ENCODE measurements at regions not wholly inside any gene's neighbourhood (a gene's known extent, or its start where the extent isn't known, plus 50 kb on each side); places are given as distances from the start of the nearest gene placed in this dataset.

DNA sequence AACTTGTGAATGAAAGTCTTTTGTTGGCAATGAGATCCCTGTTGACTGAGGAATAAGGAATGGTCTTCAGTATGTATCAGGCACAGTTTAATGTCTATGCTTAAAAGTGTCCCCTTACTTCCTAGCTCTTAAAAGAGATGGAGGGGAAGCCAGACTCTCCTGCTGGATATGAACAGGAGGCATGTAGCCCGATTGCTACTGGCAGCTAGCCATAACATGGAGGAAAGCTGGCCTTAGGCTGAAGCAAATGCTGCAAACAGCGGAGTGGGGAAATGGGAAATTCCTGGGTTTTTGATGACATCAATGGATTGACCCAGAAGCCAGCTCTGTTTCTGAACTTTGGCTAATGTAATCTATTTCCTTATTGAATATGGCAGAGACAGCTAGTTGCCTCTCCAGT lies 266.1 kb downstream of the SLC4A3 start:
- no peak for DNase-seq (ENCODE audit: low read depth in 2 of 2)

DNA sequence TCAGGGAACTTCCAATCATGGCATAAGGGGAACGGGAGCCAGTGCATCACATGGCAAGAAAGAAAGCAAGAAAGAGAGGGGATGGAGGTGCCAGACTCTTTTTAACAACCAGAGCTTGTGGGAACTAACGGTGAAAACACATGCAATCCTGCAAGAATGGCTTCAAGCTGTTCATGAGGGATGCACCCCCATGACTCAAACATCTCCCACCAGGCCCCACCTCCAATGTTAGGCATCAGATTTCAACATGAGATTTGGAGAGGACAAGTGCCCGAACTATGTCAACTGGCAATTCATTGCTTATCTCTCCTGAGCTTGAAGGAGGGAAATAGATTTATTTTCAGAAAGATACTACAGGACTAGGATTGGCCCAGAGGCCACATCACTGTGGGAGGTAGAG lies 270.0 kb downstream of the SLC4A3 start:
- no peak for DNase-seq (ENCODE audit: low read depth in 2 of 2)

DNA sequence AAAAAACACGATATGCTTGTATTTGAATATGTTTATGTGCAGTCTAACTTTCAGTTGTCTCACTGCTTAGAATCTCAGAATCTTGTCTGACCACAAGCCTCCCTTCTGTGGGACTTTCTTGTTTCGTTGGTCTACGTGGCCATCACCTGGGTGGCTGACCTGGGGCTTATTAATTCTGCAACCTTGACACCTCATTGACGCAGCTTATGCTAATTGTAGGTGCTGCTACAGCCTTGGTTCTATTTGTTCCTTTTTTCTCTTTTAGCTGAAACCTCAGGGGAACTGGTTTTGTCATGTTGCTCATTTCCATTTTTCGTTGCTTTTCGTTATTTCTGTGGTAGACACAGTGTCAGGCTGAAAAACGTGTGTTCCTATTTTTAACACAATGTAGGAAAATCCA lies 273.7 kb downstream of the SLC4A3 start:
- DNase-seq (ENCODE audit: low read depth in 2 of 2): no peak

DNA sequence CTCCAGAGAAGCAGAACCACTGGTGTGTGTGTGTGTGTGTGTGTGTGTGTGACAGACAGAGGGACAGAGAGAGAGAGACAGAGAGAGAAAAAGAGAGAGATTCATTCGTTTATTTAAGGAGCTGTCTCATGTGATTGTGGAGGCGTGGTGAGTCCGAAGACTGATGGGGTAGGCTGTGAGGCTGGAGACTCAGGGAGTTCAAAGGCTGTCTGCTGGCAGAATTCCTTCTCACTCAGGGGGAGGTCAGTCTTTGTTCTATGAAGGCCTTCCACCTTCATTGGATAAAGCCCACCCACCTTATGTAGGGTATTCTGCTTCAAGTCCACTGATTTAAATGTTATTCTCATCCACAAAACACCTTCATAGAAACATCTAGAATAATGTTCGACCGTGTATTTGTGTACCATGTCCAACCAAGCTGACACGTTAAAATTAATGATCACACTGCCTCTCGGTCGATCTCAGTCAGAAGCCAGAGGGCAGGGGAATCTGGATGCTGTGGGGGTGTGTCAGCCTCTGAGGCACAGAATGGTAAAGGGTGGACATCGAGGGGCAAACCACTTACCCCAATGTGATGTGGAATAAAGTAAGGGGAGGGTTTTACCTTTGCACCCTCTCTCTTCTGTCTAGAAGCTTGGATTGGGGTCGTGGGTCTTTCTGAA lies 275.6 kb downstream of the SLC4A3 start:
- DNase-seq (ENCODE audit: low read depth in 2 of 2): no peak

DNA sequence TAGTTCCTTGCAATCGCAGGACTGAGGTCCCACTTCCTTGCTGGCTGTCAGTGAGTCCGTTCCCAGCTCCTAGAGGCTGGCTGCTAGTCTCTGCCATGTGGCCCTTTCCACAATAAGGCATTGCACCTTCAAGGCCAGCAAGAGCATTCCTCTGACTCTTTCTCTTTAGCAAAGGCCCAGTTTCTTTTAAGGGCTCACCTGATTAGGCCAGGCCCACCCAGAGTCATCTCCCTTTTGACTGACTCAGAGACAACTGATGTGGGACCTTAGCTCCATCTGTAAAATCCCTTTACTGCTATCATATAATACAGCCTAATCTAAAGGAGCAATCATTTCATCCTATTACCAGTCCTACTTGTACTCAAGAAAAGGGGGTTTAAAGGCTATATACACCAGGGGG lies 278.2 kb downstream of the SLC4A3 start:
- DNase-seq (ENCODE audit: low read depth in 2 of 2): no peak

DNA sequence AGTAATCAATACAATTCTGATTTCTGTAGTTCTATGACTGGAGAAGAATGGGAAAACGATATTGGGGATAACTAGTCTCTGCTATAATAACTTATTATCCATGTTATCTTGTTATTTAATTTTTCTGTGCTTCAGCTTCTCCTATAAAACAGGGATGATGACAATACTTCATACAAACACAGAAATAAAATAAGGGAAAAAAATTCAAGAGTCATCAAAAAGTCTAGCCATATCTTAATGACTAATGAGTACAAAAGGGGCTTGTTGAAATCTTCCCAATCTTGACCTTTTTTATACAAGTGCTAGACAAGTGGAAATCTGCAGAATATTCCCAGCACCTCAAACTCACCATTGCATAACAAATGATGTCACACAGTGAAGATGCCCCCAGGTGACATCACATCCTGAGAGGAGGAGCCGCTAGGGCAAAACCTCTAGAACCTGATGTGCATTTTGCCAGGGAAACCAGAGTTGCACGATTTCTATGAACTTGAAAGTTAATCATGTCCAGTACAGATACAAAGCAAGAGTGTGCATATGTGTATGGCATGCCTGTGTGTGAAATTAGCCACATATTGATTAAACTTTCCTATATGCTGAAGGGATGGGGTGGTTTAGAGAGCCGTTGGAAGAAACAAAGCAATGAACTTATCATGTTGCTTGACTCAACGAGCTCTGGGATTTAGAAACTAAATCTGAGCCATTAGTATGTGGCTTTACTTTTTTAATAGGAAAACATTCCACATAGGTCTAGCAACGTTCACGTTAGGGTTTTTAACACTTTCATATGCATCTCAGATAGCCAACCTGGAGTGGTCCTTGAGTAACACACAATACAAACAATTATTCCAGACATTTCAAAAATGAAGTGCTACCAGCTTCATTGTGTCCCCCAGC lies 278.9 kb downstream of the SLC4A3 start:
- DNase-seq (ENCODE audit: low read depth in 2 of 2): no peak

DNA sequence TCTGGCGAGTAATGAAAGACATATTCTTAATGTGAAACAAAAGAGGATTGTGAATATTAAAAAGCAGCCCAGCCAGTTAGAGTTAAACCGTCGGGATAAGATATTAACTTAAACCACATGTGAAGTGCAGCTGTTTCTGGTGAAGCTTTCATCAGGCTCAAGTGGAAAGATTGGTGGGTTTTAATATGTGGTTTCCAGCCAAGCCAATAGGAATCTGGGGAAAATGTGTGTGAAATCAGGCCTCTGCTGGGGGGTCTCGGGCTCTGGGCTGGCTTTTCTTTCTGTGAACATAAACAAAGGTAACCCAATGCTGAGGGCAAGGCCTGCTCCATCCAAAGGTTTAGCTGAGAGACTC lies 279.6 kb downstream of the SLC4A3 start:
- no peak for DNase-seq (ENCODE audit: low read depth in 2 of 2)

GRCh38 chr2:219908538-219908937 lies 281.1 kb downstream of the SLC4A3 start:
- DNase-seq (ENCODE audit: low read depth in 2 of 2): no peak

DNA sequence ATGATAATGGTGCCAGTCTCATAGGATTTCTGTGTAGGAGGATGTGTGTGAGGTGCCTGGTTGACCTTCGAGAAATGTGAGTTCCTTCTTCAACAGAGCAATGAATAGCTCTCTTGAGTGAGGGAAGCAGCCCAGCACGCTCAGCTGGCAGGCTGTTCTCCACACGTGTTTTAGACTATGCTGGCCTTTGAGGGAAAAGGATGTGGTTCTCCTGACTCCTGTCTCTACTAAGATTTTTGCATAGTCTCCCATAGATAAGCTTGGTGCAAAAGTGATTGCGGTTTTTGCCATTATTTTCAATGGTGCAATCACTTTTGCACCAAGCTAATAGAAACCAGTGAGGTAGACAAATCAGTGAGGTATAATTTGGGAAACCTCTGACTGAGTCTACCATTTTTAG lies 284.1 kb downstream of the SLC4A3 start:
- DNase-seq (ENCODE audit: low read depth in 2 of 2): no peak

DNA sequence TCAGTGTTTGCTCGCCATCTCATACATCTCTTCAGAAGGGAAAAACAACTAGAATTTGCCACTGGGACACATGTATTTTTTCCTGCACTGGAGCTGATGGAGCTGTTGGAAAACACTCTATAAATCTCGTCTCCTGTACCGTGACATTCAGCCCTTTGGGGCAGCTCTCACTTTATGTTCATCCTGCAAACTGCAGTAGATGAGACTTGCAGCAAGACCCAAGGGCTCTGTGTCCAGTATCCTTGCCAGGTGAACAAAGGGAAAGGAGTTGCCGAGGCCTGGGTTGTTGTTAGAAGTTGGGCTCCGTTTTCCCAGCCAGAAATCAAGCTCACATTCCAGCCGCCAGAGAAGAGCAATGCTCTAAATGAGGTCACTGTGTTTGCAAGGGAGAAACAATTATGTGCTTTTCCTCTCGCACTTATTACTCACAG lies 285.1 kb downstream of the SLC4A3 start:
- DNase-seq (ENCODE audit: low read depth in 2 of 2): no peak

- no peak for DNase-seq (ENCODE audit: low read depth in 2 of 2)
Measured at GRCh38 chr2:219914577-219914976, 287.1 kb downstream of the SLC4A3 start.

DNA sequence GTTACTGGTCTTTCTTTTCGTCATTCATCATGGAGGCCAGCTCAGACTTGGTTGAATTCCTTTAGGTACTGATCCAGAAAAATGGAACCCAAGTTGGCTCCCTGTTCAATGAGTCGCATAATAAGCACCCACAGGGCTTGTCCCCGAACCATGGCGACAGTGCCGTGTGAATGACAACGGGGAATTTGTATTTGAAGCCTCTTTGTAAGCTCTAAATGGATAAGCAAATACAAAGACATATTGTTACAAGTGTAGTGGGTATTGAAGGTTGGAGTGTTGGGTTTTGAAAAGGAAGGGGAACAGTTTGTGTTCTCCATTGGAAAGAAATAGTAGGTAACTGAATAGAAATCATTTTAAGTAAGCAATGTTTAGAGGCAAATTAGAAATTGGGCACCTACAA lies 288.9 kb downstream of the SLC4A3 start:
- no peak for DNase-seq (ENCODE audit: low read depth in 2 of 2)

GRCh38 chr2:219916726-219917440 lies 289.5 kb downstream of the SLC4A3 start:
- no peak for DNase-seq (ENCODE audit: low read depth in 2 of 2)

GRCh38 chr2:219918254-219918653 lies 290.8 kb downstream of the SLC4A3 start:
- no peak for DNase-seq (ENCODE audit: low read depth in 2 of 2)

DNA sequence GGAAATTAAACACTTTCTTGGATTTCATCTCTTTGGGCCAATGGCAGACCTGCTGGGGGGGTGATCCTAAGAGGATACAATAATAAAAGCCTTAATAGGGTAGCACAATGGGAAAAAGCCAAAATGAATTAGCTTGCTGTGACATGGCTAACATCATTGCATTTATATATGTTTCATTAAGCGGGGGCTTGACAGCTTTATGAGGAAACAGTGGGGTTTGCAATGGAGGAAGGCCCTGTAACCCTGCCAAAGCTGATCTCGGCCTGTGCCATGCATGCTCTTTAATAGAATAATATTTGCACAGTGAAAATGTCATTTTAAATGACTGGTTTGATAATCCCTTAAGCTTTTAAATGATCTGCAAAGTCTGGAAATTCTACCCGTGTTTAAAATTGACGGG lies 291.5 kb downstream of the SLC4A3 start:
- DNase-seq (ENCODE audit: low read depth in 2 of 2): no peak

GRCh38 chr2:219919506-219919905 lies 292.1 kb downstream of the SLC4A3 start:
- DNase-seq (ENCODE audit: low read depth in 2 of 2): no peak

- no peak for DNase-seq (ENCODE audit: low read depth in 2 of 2)
Measured at GRCh38 chr2:219929835-219930234, 302.4 kb downstream of the SLC4A3 start.

DNA sequence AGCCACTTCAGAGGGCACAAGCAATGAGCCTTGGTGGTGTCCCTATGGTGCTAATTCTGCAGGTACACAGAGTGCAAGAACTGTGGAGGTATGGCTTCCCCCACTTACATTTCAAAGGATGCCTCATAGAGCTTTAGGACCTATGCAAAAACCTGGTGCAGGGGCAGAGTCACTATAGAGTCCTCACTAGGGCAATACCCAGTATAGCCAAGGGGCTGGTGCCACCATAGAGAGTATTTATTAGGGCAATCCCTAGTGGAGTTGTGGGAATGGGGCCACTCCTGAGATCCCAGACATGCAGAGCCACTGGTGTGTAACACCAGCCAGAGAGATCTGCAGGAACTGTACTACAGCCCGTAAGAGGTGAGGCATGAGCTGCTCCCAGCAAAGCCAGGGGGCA lies 312.2 kb downstream of the SLC4A3 start:
- DNase-seq (ENCODE audit: low read depth in 2 of 2): no peak

- no peak for DNase-seq (ENCODE audit: low read depth in 2 of 2)
Measured at GRCh38 chr2:219944866-219945265, 317.4 kb downstream of the SLC4A3 start.

GRCh38 chr2:219946021-219946420 lies 318.6 kb downstream of the SLC4A3 start:
- no peak for DNase-seq (ENCODE audit: low read depth in 2 of 2)

DNA sequence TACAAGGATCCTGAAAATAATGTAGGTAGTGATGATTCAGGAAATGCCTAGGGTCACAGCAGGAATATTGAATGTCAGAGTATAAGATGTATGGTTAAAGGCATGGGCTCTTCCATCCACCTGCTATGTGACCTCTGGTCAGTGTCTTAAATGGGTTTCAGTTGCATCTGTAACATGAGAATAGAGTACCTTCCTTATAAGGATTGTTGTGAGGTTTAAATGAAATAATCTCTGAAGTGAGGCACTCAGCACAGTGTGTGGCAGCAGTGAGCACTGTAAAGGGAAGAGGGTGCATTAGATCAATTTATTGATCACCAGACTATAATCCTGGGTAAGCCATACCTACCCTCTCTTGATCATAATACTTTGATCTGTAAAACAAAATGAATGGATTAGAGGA lies 319.1 kb downstream of the SLC4A3 start:
- DNase-seq (ENCODE audit: low read depth in 2 of 2): no peak

DNA sequence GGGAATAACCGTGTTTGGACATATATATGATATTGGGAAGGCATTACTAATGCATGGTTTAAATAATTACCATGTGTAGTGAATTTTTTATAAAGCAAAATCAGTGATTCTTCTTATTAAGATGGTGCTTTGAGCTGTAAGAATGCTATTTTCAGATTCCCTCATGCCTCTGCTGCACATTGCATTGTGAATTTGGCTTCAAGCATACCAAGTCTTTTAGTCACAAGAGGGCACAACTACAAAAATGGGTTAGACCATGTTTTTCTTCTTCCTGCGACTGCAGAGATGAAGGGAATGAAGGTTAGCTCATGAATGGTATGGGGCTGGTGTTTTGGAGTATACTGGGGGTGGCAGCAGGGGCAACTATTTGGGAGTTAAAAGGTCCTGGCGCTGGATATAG lies 320.1 kb downstream of the SLC4A3 start:
- DNase-seq (ENCODE audit: low read depth in 2 of 2): no peak

DNA sequence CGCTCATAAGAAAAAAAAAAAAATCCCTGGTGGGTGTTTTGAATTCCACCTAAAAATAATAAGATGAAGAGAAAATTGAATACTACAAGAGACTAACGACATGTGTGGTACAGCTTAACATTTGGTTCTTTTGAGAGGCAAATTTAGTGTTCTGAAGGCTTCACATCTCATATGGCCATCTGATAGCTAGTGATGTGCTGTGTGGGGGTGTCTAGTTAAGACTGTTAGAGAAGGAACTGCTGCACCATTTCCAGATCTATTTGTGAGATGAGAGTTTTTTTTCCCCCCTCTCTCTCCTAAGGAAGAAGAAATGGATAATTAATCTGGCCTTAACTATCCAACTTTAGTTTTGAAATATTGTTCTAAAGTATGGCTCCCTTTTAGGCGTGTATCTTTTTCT lies 321.6 kb downstream of the SLC4A3 start:
- no peak for DNase-seq (ENCODE audit: low read depth in 2 of 2)
